Thymus (tissue), 11 donors: ENCODE measurements at regions not wholly inside any gene's neighbourhood (a gene's known extent, or its start where the extent isn't known, plus 50 kb on each side); places are given as distances from the start of the nearest gene placed in this dataset.

Experiments used
- DNase-seq, 9 donors: peaks; one replicate each; pipeline ENCODE4 v3.0.0-alpha.2; 2013; ENCODE audit warnings: low spot score in 9 of 9, low read depth in 6 of 9, missing footprints in 1 of 9
- H3K27ac ChIP-seq, 2 donors: one replicate each; pipeline ENCODE4 v1.5.1; 2013; ENCODE audit warnings: control low read depth in 1 of 2, low read depth in 1 of 2, low read length in 1 of 2, mild to moderate bottlenecking in 1 of 2, moderate library complexity in 1 of 2
- H3K27me3 ChIP-seq, 2 donors: one replicate each; pipeline ENCODE4 v1.5.1; 2013; ENCODE audit warnings: low read length in 1 of 2; ENCODE audit not compliant: control insufficient read depth in 2 of 2, insufficient read depth in 1 of 2
- H3K36me3 ChIP-seq, 2 donors: one replicate each; pipeline ENCODE4 v1.5.1; 2013; ENCODE audit warnings: low read length in 1 of 2, mild to moderate bottlenecking in 1 of 2, moderate library complexity in 1 of 2; ENCODE audit not compliant: control insufficient read depth in 2 of 2, insufficient read depth in 2 of 2
- H3K4me1 ChIP-seq, 2 donors: one replicate each; pipeline ENCODE4 v1.5.1; 2013; ENCODE audit warnings: low read length in 2 of 2; ENCODE audit not compliant: control insufficient read depth in 2 of 2, insufficient read depth in 2 of 2
- H3K4me3 ChIP-seq, 2 donors: one replicate each; pipeline ENCODE4 v1.5.1; 2013; ENCODE audit warnings: low read length in 2 of 2, control low read depth in 1 of 2, mild to moderate bottlenecking in 1 of 2
- H3K9me3 ChIP-seq, 2 donors: one replicate each; pipeline ENCODE4 v1.5.1; 2013; ENCODE audit warnings: low read length in 1 of 2, mild to moderate bottlenecking in 1 of 2; ENCODE audit not compliant: control insufficient read depth in 2 of 2, insufficient read depth in 1 of 2
- WGBS: extraction: QIAGEN DNeasy Blood & Tissue Kit; methylation state at CpG from one replicate; pipeline ENCODE4 v1.1.7; 2013; 5-methylcytosine and 5-hydroxymethylcytosine counted together
- donor health status: healthy.

DNA sequence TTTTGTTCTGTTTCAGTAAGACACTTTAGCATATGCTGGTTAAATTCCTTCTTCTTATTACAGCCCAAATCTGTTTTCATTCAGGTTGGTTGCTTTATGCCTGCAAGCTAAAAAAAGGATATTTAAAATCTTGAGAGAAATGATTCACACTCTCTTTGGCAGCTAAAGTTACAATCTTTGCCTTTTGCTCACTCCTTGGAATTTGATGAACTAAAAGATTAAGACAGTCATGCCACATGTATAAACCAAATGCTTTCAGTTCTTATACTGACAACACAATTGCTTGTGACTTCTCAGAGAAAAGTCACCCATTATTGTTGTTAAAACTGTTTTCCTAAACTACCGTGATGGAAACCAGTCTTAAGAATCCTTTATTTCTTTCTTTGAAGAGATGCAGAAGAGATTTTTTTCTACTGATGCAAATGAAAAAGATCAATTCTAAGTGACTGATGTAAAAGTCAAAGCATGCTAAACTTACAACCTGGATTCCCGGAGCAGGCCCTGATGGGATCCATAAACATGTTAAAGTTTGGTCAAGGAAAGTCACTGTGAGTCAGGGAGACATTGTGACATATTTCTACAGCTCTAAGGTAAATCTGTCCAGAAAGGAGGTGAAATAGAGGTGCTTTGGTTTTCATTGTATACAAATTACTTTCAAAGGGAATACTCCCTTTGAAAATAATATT is 144.2 kb upstream of the CDH10 start:
- Histone ChIP-seq H3K27me3 (no peaks in the 10 kb centered on the region), H3K4me1 (no peaks in the 10 kb centered on the region), H3K27ac (no peak overlapping the region), H3K4me3 (no peak overlapping the region), H3K9me3 (no peaks in the 10 kb centered on the region), H3K36me3 (no peaks in the 10 kb centered on the region)
- DNase-seq: no peak
- 92% methylated on average over 2 of the region's 2 CpGs for WGBS

- 84% methylated on average over 4 of the region's 4 CpGs for whole genome bisulfite sequencing
- no peaks in the 10 kb centered on the region for H3K27me3 ChIP-seq
- no peak for DNase-seq
- no peaks in the 10 kb centered on the region for H3K36me3 ChIP-seq
- H3K9me3 ChIP-seq: no peaks in the 10 kb centered on the region
- H3K4me1 ChIP-seq: no peaks in the 10 kb centered on the region
- H3K27ac ChIP-seq: no peak overlapping the region
- no peak overlapping the region for H3K4me3 ChIP-seq
These were observed 141.3 kb upstream of the CDH10 start for GRCh38 chr5:24786108-24786507.

GRCh38 chr5:24783596-24783995 is 138.8 kb upstream of the CDH10 start:
- Histone ChIP-seq H3K9me3 (no peaks in the 10 kb centered on the region), H3K27me3 (no peaks in the 10 kb centered on the region), H3K4me3 (no peak overlapping the region), H3K27ac (no peak overlapping the region), H3K4me1 (no peaks in the 10 kb centered on the region), H3K36me3 (no peaks in the 10 kb centered on the region)
- DNase-seq: no peak

DNA sequence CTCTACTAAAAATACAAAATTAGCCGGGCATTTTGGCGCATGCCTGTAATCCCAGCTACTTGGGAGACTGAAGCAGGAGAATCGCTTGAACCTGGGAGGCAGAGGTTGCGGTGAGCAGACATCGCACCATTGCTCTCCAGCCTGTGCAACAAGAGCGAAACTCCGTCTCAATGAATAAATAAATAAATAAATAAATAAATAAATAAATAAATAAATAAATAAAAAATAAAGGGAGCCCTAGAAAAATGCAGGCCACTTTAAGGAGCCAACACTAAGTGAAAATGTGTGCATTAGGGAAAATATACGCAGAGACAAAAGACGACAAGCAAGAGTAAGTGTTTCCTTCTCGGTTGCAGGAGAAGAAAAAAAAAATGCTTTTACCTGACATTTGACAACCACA is 132.6 kb upstream of the CDH10 start:
- 96% methylated on average over 10 of the region's 10 CpGs for WGBS
- Histone ChIP-seq H3K27ac (no peak overlapping the region), H3K9me3 (no peaks in the 10 kb centered on the region), H3K27me3 (no peaks in the 10 kb centered on the region), H3K4me1 (no peaks in the 10 kb centered on the region), H3K36me3 (no peaks in the 10 kb centered on the region), H3K4me3 (no peak overlapping the region)
- no peak for DNase-seq

DNA sequence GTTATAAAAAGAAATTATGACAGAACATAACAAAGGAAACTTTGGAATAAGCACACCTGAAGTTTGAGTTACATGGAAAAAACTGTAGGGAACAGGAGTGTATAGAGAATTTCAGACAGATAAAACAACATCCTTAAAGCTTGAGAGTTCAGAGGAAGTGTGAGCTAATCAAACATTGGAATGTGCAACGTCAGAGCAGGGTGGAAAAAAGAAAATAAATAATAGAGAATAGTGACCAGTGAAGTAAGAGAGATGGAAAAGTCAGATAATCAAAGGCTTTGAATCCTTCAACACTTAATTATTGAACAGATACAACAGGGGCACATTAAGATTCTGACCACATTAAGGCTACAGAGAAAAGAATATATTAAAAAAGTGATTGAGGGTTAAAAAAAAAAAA is 128.5 kb upstream of the CDH10 start:
- Histone ChIP-seq H3K27ac (no peak overlapping the region), H3K4me3 (no peak overlapping the region), H3K4me1 (no peaks in the 10 kb centered on the region), H3K36me3 (no peaks in the 10 kb centered on the region), H3K9me3 (no peaks in the 10 kb centered on the region), H3K27me3 (no peaks in the 10 kb centered on the region)
- 50% methylated on average over 1 of the region's 1 CpG for WGBS
- DNase-seq: no peak

DNA sequence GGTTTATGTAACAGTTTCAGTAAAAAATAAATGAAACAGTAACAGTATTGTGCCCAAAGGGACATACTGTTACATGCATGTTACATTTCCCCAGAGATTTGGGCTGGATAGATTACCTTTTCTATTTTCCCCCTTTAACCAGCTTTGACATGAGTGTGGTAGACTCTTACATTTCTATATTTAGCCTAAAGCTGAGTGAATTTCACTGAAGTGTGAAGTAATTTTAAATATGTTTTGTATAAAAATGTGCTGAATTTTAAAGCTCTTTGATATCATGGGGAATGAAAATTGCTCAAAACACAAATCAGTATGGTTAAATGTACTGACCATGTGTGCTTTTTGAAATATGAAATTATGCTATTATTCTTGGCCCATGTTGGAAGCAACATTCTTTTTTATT is 122.3 kb upstream of the CDH10 start:
- DNase-seq: no peak
- H3K4me1 ChIP-seq: no peaks in the 10 kb centered on the region
- no peak overlapping the region for H3K4me3 ChIP-seq
- no peaks in the 10 kb centered on the region for H3K27me3 ChIP-seq
- no peak overlapping the region for H3K27ac ChIP-seq
- H3K36me3 ChIP-seq: no peaks in the 10 kb centered on the region
- H3K9me3 ChIP-seq: peaks cover 4 to 9% of the 10 kb centered on the region in 2 donors

DNA sequence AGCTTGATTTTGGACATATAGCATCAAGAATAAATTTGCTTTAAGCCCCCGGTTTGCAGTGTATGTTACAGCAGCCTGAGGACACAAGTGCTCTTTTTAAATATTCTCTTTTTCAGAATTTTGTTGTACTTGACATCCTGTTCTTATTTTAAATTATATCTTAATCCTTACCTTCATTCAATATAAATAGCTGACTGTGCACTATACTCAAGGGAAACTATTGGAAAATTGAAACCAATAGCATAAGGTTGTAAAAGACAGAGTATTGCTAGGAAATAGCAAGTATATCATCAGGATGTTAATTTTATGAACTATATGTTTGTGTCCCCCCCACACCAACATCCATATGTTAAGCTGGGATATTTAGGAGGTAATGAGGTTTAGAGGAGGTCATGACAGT is 120.4 kb upstream of the CDH10 start:
- H3K36me3 ChIP-seq: no peaks in the 10 kb centered on the region
- no peaks in the 10 kb centered on the region for H3K4me1 ChIP-seq
- no peak overlapping the region for H3K4me3 ChIP-seq
- peaks cover 4 to 13% of the 10 kb centered on the region in 2 donors for H3K9me3 ChIP-seq
- DNase-seq: no peak
- H3K27ac ChIP-seq: no peak overlapping the region
- no peaks in the 10 kb centered on the region for H3K27me3 ChIP-seq
- 95% methylated on average over 1 of the region's 1 CpG for WGBS

- H3K27me3 ChIP-seq: no peaks in the 10 kb centered on the region
- no peak for DNase-seq
- H3K4me1 ChIP-seq: no peaks in the 10 kb centered on the region
- 77% methylated on average over 3 of the region's 3 CpGs for WGBS
- no peaks in the 10 kb centered on the region for H3K36me3 ChIP-seq
- H3K27ac ChIP-seq: no peak overlapping the region
- H3K9me3 ChIP-seq: no peaks in the 10 kb centered on the region
- H3K4me3 ChIP-seq: no peak overlapping the region
These were observed 105.6 kb upstream of the CDH10 start for GRCh38 chr5:24750355-24750754.

- no peaks in the 10 kb centered on the region for H3K36me3 ChIP-seq
- H3K4me3 ChIP-seq: no peak overlapping the region
- no peaks in the 10 kb centered on the region for H3K9me3 ChIP-seq
- 83% methylated on average over 3 of the region's 3 CpGs for WGBS
- no peak for DNase-seq
- H3K27ac ChIP-seq: no peak overlapping the region
- H3K4me1 ChIP-seq: no peaks in the 10 kb centered on the region
- no peaks in the 10 kb centered on the region for H3K27me3 ChIP-seq
These were observed 104.9 kb upstream of the CDH10 start for GRCh38 chr5:24749701-24750100.

DNA sequence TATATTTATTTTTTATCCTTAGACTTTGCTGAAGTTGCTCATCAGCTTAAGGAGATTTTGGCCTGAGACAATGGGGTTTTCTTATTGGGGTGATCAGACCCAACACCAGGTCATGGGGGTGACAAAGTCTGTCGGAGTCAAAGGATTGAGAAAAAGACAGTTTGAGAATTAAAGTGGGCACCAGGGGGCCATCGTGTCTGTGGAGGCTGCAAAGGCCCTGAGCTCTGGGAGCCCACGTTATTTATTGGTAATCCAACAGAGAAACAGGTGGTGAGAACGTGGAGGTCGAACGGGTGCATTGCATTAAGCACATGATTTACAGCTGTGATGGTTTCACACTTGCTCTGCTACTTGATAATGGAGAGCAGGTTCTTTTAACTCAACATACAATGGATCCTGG is 102.5 kb upstream of the CDH10 start:
- no peak for DNase-seq
- no peaks in the 10 kb centered on the region for H3K9me3 ChIP-seq
- no peaks in the 10 kb centered on the region for H3K4me1 ChIP-seq
- H3K27ac ChIP-seq: no peak overlapping the region
- no peaks in the 10 kb centered on the region for H3K36me3 ChIP-seq
- no peak overlapping the region for H3K4me3 ChIP-seq
- H3K27me3 ChIP-seq: no peaks in the 10 kb centered on the region
- WGBS: 88% methylated on average over 6 of the region's 6 CpGs
